ENCODE measurements at regions not wholly inside any gene's neighbourhood (a gene's known extent, or its start where the extent isn't known, plus 50 kb on each side); places are given as distances from the start of the nearest gene placed in this dataset.

DNA sequence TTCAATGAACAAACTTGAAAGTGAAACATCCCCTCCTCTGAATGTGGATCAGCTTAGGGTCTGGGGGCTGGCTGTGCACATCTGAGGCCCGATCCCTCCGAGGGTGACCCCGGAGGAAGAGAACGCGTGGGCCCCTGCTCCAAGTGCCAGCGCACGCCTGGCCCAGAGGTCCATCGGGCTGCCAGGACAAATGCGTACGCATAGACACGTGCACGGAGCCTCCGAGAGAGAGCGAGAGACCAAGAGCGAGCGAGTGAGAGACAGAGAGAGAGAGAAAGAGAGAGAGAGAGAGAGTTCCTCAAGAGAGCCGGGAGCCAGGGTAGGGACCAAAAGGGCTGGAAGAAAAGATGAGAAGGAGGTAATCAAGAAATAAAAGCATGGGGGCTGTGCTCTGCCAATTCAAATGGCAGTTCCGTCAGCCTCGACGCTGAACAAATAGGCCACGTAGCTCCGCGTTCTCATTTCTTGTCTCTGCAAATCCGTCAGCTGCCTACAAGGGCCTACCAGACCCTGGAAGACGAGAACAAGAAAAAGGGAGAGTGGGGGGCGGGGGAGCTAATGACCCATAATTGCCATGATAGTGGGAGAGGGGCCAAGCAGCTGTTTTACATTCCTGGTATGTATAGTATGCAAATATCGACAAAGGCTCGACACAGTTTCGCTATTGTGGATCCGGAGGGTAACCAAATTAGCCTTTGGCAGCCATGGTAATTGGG lies 435.3 kb upstream of the ZFHX3 start (continued):
- no peak for TF ChIP-seq POLR2AphosphoS5 (IDR thresholded peaks at IDR 0.05; ENCODE audit: low read depth, low read length)

- no peak for DNase-seq
- Histone ChIP-seq H3K4me2 (no peak overlapping the region), H3K4me3 (ENCODE audit: low read depth in 2 of 2, low read length in 1 of 2) (no peak overlapping the region), H3K36me3 (replicated peaks in 1 of 2; ENCODE audit: control insufficient read depth in 1 of 2, insufficient read depth in 2 of 2, low read length in 1 of 2) (no peaks in the 10 kb centered on the region), H3K79me2 (ENCODE audit: insufficient read depth) (no peaks in the 10 kb centered on the region), H3K27ac (ENCODE audit: low read depth in 2 of 2, low read length in 1 of 2) (no peak overlapping the region), H3K27me3 (ENCODE audit: insufficient read depth) (no peaks in the 10 kb centered on the region), H3K9me3 (no peaks in the 10 kb centered on the region), H2AFZ (ENCODE audit: low read depth) (no peak overlapping the region), H3K9ac (no peak overlapping the region), H4K20me1 (ENCODE audit: insufficient read depth) (no peaks in the 10 kb centered on the region), H3F3A (replicated peaks; ENCODE audit: insufficient read depth) (no peaks in the 10 kb centered on the region), H3K4me1 (ENCODE audit: control insufficient read depth in 1 of 2, insufficient read depth in 2 of 2, low read depth in 1 of 2, low read length in 1 of 2) (no peaks in the 10 kb centered on the region; a peak in 1 of 4 replicates), H3K9me2 (no peaks in the 10 kb centered on the region)
- TF ChIP-seq, protein P1, sequence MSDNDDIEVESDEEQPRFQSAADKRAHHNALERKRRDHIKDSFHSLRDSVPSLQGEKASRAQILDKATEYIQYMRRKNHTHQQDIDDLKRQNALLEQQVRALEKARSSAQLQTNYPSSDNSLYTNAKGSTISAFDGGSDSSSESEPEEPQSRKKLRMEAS (IDR thresholded peaks at IDR 0.05; ENCODE audit: low read depth) = no peak
- TF ChIP-seq RCOR1 (IDR thresholded peaks at IDR 0.05; ENCODE audit: low read length) = no peak
- no peak for TF ChIP-seq NFIC (IDR thresholded peaks at IDR 0.05; ENCODE audit: borderline replicate concordance)
- POLR2A ChIA-PET = no interaction called here
- CTCF ChIA-PET = interaction anchor here (1.5 to 1.7 kb wide), 2 partner anchors 10 to 396 kb away, joined by 4 read pairs; no protein-coding TSS in a partner anchor
- 9% methylated on average over 3 of the region's 6 CpGs for WGBS (ENCODE audit: low lambda C conversion rate)
These were observed 434.4 kb upstream of the ZFHX3 start for GRCh38 chr16:73482310-73482709.

DNA sequence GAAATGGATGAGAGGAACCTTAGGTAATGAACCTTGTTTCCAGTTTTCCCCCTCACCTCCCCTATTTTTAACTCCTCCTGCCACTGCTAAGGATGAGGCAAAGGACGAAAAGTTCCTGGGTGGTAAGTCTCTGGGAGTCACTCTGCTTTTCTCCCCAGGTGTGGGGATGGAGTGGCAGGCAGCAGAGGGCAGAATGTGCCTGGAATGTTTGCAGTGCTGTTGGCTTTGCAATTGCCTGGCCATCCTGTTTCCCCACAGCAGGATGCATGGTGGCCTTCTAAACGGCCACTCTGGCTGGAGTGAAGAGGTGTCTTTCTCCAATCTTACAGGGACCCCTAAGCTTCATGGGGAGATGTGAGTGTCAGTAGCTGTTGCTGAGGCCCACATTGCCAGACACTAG lies 432.5 kb upstream of the ZFHX3 start:
- no peaks in the 10 kb centered on the region for H3K27me3 ChIP-seq (ENCODE audit: insufficient read depth)
- H2AFZ ChIP-seq (ENCODE audit: low read depth) = no peak overlapping the region
- H3K4me2 ChIP-seq = no peak overlapping the region
- TF ChIP-seq RXRA (IDR thresholded peaks at IDR 0.05; ENCODE audit: borderline replicate concordance, low read depth) (no peak), MEF2A (IDR thresholded peaks at IDR 0.05; ENCODE audit: borderline replicate concordance, low read depth) (no peak), TAF1 (IDR thresholded peaks at IDR 0.05; ENCODE audit: borderline replicate concordance, low read depth, low read length) (no peak), TCF12 (IDR thresholded peaks at IDR 0.05) (no peak), RCOR1 (IDR thresholded peaks at IDR 0.05; ENCODE audit: low read length) (no peak)
- TF ChIP-seq, protein P2, sequence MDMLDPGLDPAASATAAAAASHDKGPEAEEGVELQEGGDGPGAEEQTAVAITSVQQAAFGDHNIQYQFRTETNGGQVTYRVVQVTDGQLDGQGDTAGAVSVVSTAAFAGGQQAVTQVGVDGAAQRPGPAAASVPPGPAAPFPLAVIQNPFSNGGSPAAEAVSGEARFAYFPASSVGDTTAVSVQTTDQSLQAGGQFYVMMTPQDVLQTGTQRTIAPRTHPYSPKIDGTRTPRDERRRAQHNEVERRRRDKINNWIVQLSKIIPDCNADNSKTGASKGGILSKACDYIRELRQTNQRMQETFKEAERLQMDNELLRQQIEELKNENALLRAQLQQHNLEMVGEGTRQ (IDR thresholded peaks at IDR 0.05; ENCODE audit: borderline replicate concordance, low read depth, low read length) = no peak
- TF ChIP-seq, protein P3, sequence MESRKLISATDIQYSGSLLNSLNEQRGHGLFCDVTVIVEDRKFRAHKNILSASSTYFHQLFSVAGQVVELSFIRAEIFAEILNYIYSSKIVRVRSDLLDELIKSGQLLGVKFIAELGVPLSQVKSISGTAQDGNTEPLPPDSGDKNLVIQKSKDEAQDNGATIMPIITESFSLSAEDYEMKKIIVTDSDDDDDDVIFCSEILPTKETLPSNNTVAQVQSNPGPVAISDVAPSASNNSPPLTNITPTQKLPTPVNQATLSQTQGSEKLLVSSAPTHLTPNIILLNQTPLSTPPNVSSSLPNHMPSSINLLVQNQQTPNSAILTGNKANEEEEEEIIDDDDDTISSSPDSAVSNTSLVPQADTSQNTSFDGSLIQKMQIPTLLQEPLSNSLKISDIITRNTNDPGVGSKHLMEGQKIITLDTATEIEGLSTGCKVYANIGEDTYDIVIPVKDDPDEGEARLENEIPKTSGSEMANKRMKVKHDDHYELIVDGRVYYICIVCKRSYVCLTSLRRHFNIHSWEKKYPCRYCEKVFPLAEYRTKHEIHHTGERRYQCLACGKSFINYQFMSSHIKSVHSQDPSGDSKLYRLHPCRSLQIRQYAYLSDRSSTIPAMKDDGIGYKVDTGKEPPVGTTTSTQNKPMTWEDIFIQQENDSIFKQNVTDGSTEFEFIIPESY (IDR thresholded peaks at IDR 0.05; ENCODE audit: borderline replicate concordance, low read depth) = no peak
- no peaks in the 10 kb centered on the region for H4K20me1 ChIP-seq (ENCODE audit: insufficient read depth)
- no peak for DNase-seq
- CTCF ChIA-PET = interaction anchor here (0.6 kb wide), 1 partner anchor 89 kb away, joined by 4 read pairs; no protein-coding TSS in a partner anchor
- no peak overlapping the region for H3K4me3 ChIP-seq (ENCODE audit: low read depth in 2 of 2, low read length in 1 of 2)
- WGBS (ENCODE audit: low lambda C conversion rate) = 29% methylated on average over 2 of the region's 2 CpGs
- H3K27ac ChIP-seq (ENCODE audit: low read depth in 2 of 2, low read length in 1 of 2) = no peak overlapping the region
- H3K79me2 ChIP-seq (ENCODE audit: insufficient read depth) = no peaks in the 10 kb centered on the region
- H3K9ac ChIP-seq = no peak overlapping the region
- H3K36me3 ChIP-seq (replicated peaks in 1 of 2; ENCODE audit: control insufficient read depth in 1 of 2, insufficient read depth in 2 of 2, low read length in 1 of 2) = no peaks in the 10 kb centered on the region
- no peaks in the 10 kb centered on the region for H3K9me3 ChIP-seq
- POLR2A ChIA-PET = no interaction called here
- H3K9me2 ChIP-seq = no peaks in the 10 kb centered on the region
- no peaks in the 10 kb centered on the region; a peak in 1 of 4 replicates for H3K4me1 ChIP-seq (ENCODE audit: control insufficient read depth in 1 of 2, insufficient read depth in 2 of 2, low read depth in 1 of 2, low read length in 1 of 2)
- no peaks in the 10 kb centered on the region for H3F3A ChIP-seq (replicated peaks; ENCODE audit: insufficient read depth)

Measured in SK-N-SH (cell line).